KMS-11 (cell line): ENCODE measurements at regions not wholly inside any gene's neighbourhood (a gene's known extent, or its start where the extent isn't known, plus 50 kb on each side); places are given as distances from the start of the nearest gene placed in this dataset.
A peak's percentile ranks its signal among the peaks of the same experiment; 100 is the strongest.
"Not testable (repeated sequence)": the region's sequence is repeated elsewhere in the genome, so short reads cannot be mapped to it uniquely, and the experiment has no call there.

Experiments
- H2AFZ ChIP-seq: fragments of 200-600 bp; sonication (generic); 2 replicates; pipeline ENCODE4 v1.6.1; 2016; ENCODE audit warnings: antibody characterized with exemption, mixed run types, low read depth
- H3K27ac ChIP-seq: fragments of 200-600 bp; sonication (generic); 2 replicates; pipeline ENCODE4 v1.6.1; 2016; ENCODE audit warnings: mild to moderate bottlenecking, mixed run types
- H3K27me3 ChIP-seq: fragments of 200-600 bp; sonication (generic); 2 replicates; pipeline ENCODE4 v1.6.1; 2017; ENCODE audit warnings: mild to moderate bottlenecking, low read depth, mixed run types, moderate library complexity; ENCODE audit not compliant: insufficient read depth
- H3K36me3 ChIP-seq: fragments of 200-600 bp; sonication (generic); 2 replicates; pipeline ENCODE4 v1.6.1; 2017; ENCODE audit warnings: mild to moderate bottlenecking, mixed run types; ENCODE audit not compliant: insufficient read depth
- H3K4me1 ChIP-seq: fragments of 200-600 bp; sonication (generic); 2 replicates; pipeline ENCODE4 v1.6.1; 2016; ENCODE audit warnings: mild to moderate bottlenecking, low read depth, mixed run types; ENCODE audit not compliant: poor library complexity, severe bottlenecking
- H3K4me2 ChIP-seq: fragments of 200-600 bp; sonication (generic); 2 replicates; pipeline ENCODE4 v1.7.0; 2016; ENCODE audit warnings: mild to moderate bottlenecking, mixed run types
- H3K4me3 ChIP-seq: fragments of 200-600 bp; sonication (generic); IDR thresholded peaks from 2 replicates; pipeline ENCODE4 v1.6.1; 2017; ENCODE audit warnings: low read depth, low read length, mixed read lengths; ENCODE audit not compliant: insufficient read depth
- H3K79me2 ChIP-seq: fragments of 200-600 bp; sonication (generic); 2 replicates; pipeline ENCODE4 v1.6.1; 2016; ENCODE audit warnings: low read depth, mixed run types; ENCODE audit not compliant: insufficient read depth
- H3K9ac ChIP-seq: fragments of 200-600 bp; sonication (generic); 2 replicates; pipeline ENCODE4 v1.6.1; 2016; ENCODE audit warnings: mild to moderate bottlenecking, mixed run types
- H4K20me1 ChIP-seq: fragments of 200-600 bp; sonication (generic); 2 replicates; pipeline ENCODE4 v1.6.1; 2016; ENCODE audit warnings: mild to moderate bottlenecking, mixed run types; ENCODE audit not compliant: insufficient read depth

GRCh38 chr17:30711176-30711575, 113.3 kb downstream of the CRLF3 start:
- H3K27me3 ChIP-seq, H3K4me3 ChIP-seq, H2AFZ ChIP-seq, H3K27ac ChIP-seq, H4K20me1 ChIP-seq, H3K9ac ChIP-seq, H3K36me3 ChIP-seq: not testable (repeated sequence)
- H3K79me2 ChIP-seq, result peaks cover 26% of the 10 kb centered on the region; the same call in 1 of the 2 replicates
- H3K4me1 ChIP-seq, result peaks cover 16% of the 10 kb centered on the region
- peak overlapping the region; percentile 47; the same call in 1 of the 2 replicates for H3K4me2 ChIP-seq

- peak overlapping the region; percentile 47; the same call in 1 of the 2 replicates for H3K4me2 ChIP-seq
- H3K4me1 ChIP-seq, result peaks cover 16% of the 10 kb centered on the region
- not testable (repeated sequence) for H3K36me3 ChIP-seq, H3K27ac ChIP-seq, H4K20me1 ChIP-seq, H3K4me3 ChIP-seq, H3K27me3 ChIP-seq
- peaks cover 23% of the 10 kb centered on the region; the same call in 1 of the 2 replicates for H3K79me2 ChIP-seq
- peak overlapping the region; percentile 61 for H2AFZ ChIP-seq
- H3K9ac ChIP-seq, result peak overlapping the region; percentile 65; the same call in 1 of the 2 replicates
These were observed 114.0 kb downstream of the CRLF3 start for GRCh38 chr17:30710276-30711088.

DNA sequence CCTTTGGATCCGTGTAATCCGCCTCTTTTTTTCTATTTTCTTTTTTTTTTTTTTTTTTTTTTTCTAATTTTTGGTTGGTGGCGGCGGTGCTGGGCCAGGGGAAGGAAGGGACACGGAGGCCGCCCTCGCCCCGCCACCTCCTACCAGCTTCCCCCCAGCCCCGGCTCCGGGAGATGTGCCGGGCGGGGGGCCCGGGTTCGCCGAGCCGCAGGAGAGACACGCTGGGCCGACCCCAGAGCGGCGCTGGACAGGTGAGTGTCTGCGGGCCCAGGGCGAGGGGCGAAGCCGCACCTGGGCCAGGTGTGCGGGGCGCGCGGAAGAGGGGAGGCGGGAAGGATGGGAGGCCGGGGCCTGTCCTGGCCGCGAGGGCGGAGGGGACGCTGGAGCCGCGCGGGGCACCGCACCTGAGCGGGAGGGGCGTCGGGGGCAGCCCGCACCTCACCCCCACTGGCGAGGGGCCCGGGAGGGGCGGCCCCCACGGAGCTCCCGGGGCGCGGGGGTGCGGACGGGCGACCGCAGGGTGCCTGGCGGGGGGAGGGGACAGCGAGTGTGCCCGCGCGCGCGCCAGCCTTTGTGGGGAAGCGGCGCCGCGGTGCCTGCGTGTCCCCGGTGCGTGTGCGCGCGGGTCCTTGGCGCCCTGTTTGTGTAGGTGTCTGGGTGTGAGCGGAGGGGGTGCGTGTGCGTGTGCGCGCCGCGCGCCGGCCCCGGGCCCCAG, 114.8 kb downstream of the CRLF3 start:
- Histone ChIP-seq H3K4me1 (peaks cover 13% of the 10 kb centered on the region), H3K4me2 (peak overlapping the region; percentile 47; the same call in 1 of the 2 replicates), H2AFZ (peak overlapping the region; percentile 61), H3K79me2 (peaks cover 20% of the 10 kb centered on the region; the same call in 1 of the 2 replicates), H3K9ac (peak overlapping the region; percentile 65)
- H4K20me1 ChIP-seq, H3K36me3 ChIP-seq, H3K27ac ChIP-seq, H3K27me3 ChIP-seq, H3K4me3 ChIP-seq: not testable (repeated sequence)

DNA sequence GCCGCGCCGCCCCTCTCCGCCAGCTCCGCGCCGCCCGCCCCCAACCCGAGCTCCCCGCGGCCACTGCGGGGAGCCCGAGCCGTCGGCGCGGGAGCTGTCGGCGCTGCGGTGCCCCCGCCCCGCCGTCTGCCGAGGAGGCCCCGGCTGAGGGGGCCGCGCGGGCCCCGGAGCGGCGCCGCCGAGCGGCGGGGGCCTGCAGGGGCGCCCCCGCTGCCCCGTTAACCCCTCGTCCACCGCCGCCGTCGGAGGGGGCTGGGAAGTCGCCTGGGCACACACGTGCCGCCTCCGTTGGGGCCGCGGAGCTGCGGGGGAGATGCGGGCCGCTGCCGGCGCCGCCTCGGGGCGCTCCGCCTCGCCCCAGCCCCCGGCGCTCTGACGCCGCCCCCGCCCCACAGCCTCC, 115.4 kb downstream of the CRLF3 start:
- H3K36me3 ChIP-seq, H3K4me2 ChIP-seq, H2AFZ ChIP-seq, H3K27me3 ChIP-seq, H3K27ac ChIP-seq, H4K20me1 ChIP-seq, H3K4me3 ChIP-seq: not testable (repeated sequence)
- peak overlapping the region; percentile 65; the same call in 1 of the 2 replicates for H3K9ac ChIP-seq
- peaks cover 20% of the 10 kb centered on the region; the same call in 1 of the 2 replicates for H3K79me2 ChIP-seq
- H3K4me1 ChIP-seq, result peaks cover 12% of the 10 kb centered on the region

DNA sequence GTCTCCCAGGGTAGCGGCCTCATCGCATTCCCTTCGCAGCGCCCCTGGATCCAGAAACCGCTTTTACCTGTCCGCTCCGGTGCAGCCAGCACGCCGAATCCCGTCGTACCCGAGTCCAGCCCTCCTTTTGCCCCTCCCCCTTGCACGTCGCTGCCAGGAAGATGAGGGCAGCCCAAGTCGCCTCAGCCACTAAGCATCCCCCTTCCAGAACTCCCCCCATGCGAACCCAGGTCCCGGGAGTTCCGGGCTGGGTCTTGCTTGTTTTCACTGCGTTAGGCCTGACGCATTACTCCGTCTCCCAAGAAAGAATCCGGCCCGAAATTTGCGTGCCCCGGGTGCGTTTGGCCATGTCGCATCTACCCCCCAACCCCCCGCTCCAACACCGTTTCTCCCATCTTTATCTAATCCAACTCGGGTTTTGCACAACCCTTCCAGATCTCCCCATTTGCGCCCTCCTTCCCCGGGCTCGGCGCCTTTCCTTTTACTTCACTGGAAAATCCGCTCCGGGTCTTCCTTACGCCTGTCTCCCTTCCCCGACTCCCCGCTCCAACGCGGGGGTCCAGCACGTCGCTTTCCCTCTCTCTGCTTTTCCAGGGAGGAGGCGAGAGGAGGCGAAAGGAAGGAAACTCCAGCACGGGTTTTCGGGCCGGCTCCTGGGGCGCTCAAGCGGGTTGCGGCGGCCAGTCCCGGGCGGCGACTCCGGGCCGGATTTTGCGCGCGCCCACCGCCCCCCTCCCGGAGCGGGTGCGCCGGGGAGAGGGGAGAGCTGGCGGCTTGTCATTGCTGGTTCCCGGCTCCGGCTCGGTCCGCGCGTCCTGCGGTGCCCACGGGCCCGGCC, 116.0 kb downstream of the CRLF3 start:
- H3K4me3 ChIP-seq, H3K36me3 ChIP-seq, H3K27me3 ChIP-seq, H4K20me1 ChIP-seq, H3K4me1 ChIP-seq: not testable (repeated sequence)
- Histone ChIP-seq H3K4me2 (peak overlapping the region; percentile 96), H2AFZ (peak overlapping the region; percentile 61), H3K27ac (peak overlapping the region; percentile 33), H3K79me2 (peaks cover 16% of the 10 kb centered on the region; the same call in 1 of the 2 replicates), H3K9ac (peak overlapping the region; percentile 48)

GRCh38 chr17:30707724-30708240, 116.7 kb downstream of the CRLF3 start:
- H2AFZ ChIP-seq, result peak overlapping the region; percentile 61
- H3K79me2 ChIP-seq, result peaks cover 13% of the 10 kb centered on the region; the same call in 1 of the 2 replicates
- H3K27ac ChIP-seq, result peak overlapping the region; percentile 33
- H3K4me1 ChIP-seq, H4K20me1 ChIP-seq, H3K27me3 ChIP-seq, H3K4me3 ChIP-seq, H3K36me3 ChIP-seq: not testable (repeated sequence)
- peak overlapping the region; percentile 96 for H3K4me2 ChIP-seq
- peak overlapping the region; percentile 48; the same call in 1 of the 2 replicates for H3K9ac ChIP-seq

GRCh38 chr17:30706461-30707335, 117.8 kb downstream of the CRLF3 start:
- H3K36me3 ChIP-seq, H3K4me2 ChIP-seq, H3K4me1 ChIP-seq, H3K27me3 ChIP-seq, H3K9ac ChIP-seq, H4K20me1 ChIP-seq, H2AFZ ChIP-seq, H3K4me3 ChIP-seq, H3K27ac ChIP-seq: not testable (repeated sequence)
- peaks cover 10% of the 10 kb centered on the region; the same call in 1 of the 2 replicates for H3K79me2 ChIP-seq

DNA sequence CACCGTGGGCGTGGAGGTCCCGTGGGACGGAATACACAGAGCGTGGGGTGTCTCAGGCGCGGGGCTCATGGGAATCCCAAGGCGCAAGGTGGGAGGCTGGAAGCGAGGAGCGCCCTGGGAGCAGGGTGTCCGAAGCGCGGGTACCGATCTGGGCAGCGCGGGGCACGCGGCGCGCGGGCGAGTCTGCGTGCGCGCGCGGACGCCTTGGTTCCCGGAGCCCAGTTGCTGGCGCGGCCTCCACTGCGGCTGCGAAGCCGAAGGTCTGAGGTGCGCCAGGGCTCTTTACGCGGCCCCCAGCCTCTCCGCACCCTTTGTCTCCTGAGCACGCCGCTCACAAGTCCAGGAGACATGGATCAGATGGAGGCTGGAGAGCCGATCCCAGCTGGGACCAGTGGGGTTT, 118.5 kb downstream of the CRLF3 start:
- not testable (repeated sequence) for H3K27ac ChIP-seq, H3K4me1 ChIP-seq, H3K79me2 ChIP-seq, H2AFZ ChIP-seq, H3K27me3 ChIP-seq, H3K4me2 ChIP-seq, H3K4me3 ChIP-seq, H3K36me3 ChIP-seq, H3K9ac ChIP-seq, H4K20me1 ChIP-seq
